IMR-90 (cell line): ENCODE measurements at regions not wholly inside any gene's neighbourhood (a gene's known extent, or its start where the extent isn't known, plus 50 kb on each side); places are given as distances from the start of the nearest gene placed in this dataset.

ENCODE experiments used
- ATAC-seq: fragments of 200-7000 bp; cut with Tn5 transposase; 2 replicates; pipeline ENCODE4 v1.9.1; 2020; ENCODE audit warnings: low read depth, mild to moderate bottlenecking, moderate library complexity
- BruUV-seq: library from RNA; stranded (reverse); fragments of 400-500 nt; replicated peaks from 2 replicates; lab custom pipeline; 2021; lab: Mats Ljungman, UMichigan
- CTCF ChIA-PET: fragments of 300-600 bp; formaldehyde crosslinking; extraction: SDS; loops from one replicate; lab custom pipeline; 2021; ENCODE audit warnings: antibody characterized with exemption; lab: Yijun Ruan, JAX
- POLR2A ChIA-PET: fragments of 300-600 bp; sonication (Branson Sonifier 250); formaldehyde crosslinking; loops from one replicate; lab custom pipeline; 2022; ENCODE audit warnings: antibody characterized with exemption; ENCODE audit not compliant: unreplicated experiment; lab: Charles Lee
- DNase-seq: peaks from one replicate; pipeline ENCODE4 v3.0.0; 2013
- H2AFZ ChIP-seq: replicated peaks from 2 replicates; pipeline ENCODE3; 2013; ENCODE audit warnings: low read length, mild to moderate bottlenecking; ENCODE audit not compliant: poor library complexity
- H2AK5ac ChIP-seq: 2 replicates; pipeline ENCODE4 v1.6.1; 2013; ENCODE audit warnings: low read depth, low read length, inconsistent platforms
- H2AK9ac ChIP-seq: replicated peaks from 2 replicates; pipeline ENCODE3; 2013; ENCODE audit warnings: mild to moderate bottlenecking, low read depth, low read length, moderate library complexity; ENCODE audit not compliant: poor library complexity
- H2BK120ac ChIP-seq: 2 replicates; pipeline ENCODE4 v1.6.1; 2013; ENCODE audit warnings: low read depth, low read length, inconsistent platforms
- H2BK15ac ChIP-seq: 3 replicates; pipeline ENCODE4 v1.6.1; 2013; ENCODE audit warnings: low read depth, low read length, inconsistent platforms
- H2BK20ac ChIP-seq: 2 replicates; pipeline ENCODE4 v1.6.1; 2013; ENCODE audit warnings: low read depth, mild to moderate bottlenecking, inconsistent platforms, low read length, moderate library complexity
- H2BK5ac ChIP-seq: 2 replicates; pipeline ENCODE4 v1.6.1; 2013; ENCODE audit warnings: mild to moderate bottlenecking, low read depth, low read length, inconsistent platforms; ENCODE audit not compliant: poor library complexity, severe bottlenecking
- H3K14ac ChIP-seq: replicated peaks from 2 replicates; pipeline ENCODE4 v1.6.1; 2013; ENCODE audit warnings: low read depth, low read length, inconsistent platforms
- H3K18ac ChIP-seq: 2 replicates; pipeline ENCODE4 v1.6.1; 2013; ENCODE audit warnings: low read depth, low read length, control low read depth
- H3K23ac ChIP-seq: 2 replicates; pipeline ENCODE4 v1.6.1; 2013; ENCODE audit warnings: low read depth, low read length, inconsistent platforms
- H3K27ac ChIP-seq: 2 replicates; pipeline ENCODE4 v1.5.1; 2013; ENCODE audit warnings: mild to moderate bottlenecking, control low read depth, low read length; ENCODE audit not compliant: insufficient read depth
- H3K27me3 ChIP-seq: 2 replicates; pipeline ENCODE4 v1.6.1; 2013; ENCODE audit warnings: low read length; ENCODE audit not compliant: control insufficient read depth, insufficient read depth
- H3K36me3 ChIP-seq: 2 replicates; pipeline ENCODE4 v1.6.1; 2013; ENCODE audit warnings: low read length, mixed read lengths; ENCODE audit not compliant: control insufficient read depth, insufficient read depth
- H3K4ac ChIP-seq: 2 replicates; pipeline ENCODE4 v1.6.1; 2013; ENCODE audit warnings: low read depth, low read length, inconsistent platforms
- H3K4me1 ChIP-seq: 2 replicates; pipeline ENCODE4 v1.6.1; 2013; ENCODE audit warnings: low read length, mixed read lengths; ENCODE audit not compliant: control insufficient read depth, insufficient read depth
- H3K4me2 ChIP-seq: 2 replicates; pipeline ENCODE4 v1.6.1; 2013; ENCODE audit warnings: low read depth, mild to moderate bottlenecking, control low read depth, low read length, moderate library complexity
- H3K4me3 ChIP-seq: 2 replicates; pipeline ENCODE4 v1.5.1; 2013; ENCODE audit warnings: low read depth, mild to moderate bottlenecking, control low read depth, low read length, moderate library complexity; ENCODE audit not compliant: insufficient read depth
- H3K56ac ChIP-seq: 2 replicates; pipeline ENCODE4 v1.6.1; 2013; ENCODE audit warnings: low read length, inconsistent platforms; ENCODE audit not compliant: insufficient read depth; ENCODE audit errors: extremely low read depth
- H3K79me1 ChIP-seq, 2 experiments: 2 replicates each; pipeline ENCODE4 v1.6.1; 2013; ENCODE audit warnings: low read length in 2 of 2, inconsistent platforms in 1 of 2, low read depth in 1 of 2
- H3K9ac ChIP-seq: 2 replicates; pipeline ENCODE4 v1.6.1; 2013; ENCODE audit warnings: low read depth, low read length, control low read depth
- H3K9me1 ChIP-seq: 2 replicates; pipeline ENCODE4 v1.6.1; 2013; ENCODE audit warnings: low read length, inconsistent platforms; ENCODE audit not compliant: insufficient read depth
- H3K9me3 ChIP-seq: 2 replicates; pipeline ENCODE4 v1.6.1; 2013; ENCODE audit warnings: low read length; ENCODE audit not compliant: control insufficient read depth, insufficient read depth
- H4K20me1 ChIP-seq: 2 replicates; pipeline ENCODE4 v1.6.1; 2013; ENCODE audit warnings: low read length, inconsistent platforms; ENCODE audit not compliant: insufficient read depth
- H4K5ac ChIP-seq: 2 replicates; pipeline ENCODE4 v1.6.1; 2013; ENCODE audit warnings: mild to moderate bottlenecking, low read depth, low read length, control low read depth
- H4K8ac ChIP-seq, 2 experiments: 2 replicates each; pipeline ENCODE4 v1.6.1; 2013; ENCODE audit warnings: low read depth in 2 of 2, low read length in 2 of 2, control low read depth in 1 of 2, inconsistent platforms in 1 of 2
- H4K91ac ChIP-seq: 2 replicates; pipeline ENCODE4 v1.6.1; 2013; ENCODE audit warnings: low read depth, low read length, inconsistent platforms; ENCODE audit not compliant: insufficient read depth
- CHD1 ChIP-seq: IDR thresholded peaks from 2 replicates; pipeline ENCODE4 v1.6.1; 2012; ENCODE audit warnings: low read depth, low read length, improper control_type of control experiment
- FOS ChIP-seq: fragments of 150-350 bp; IDR thresholded peaks from 2 replicates; pipeline ENCODE4 v1.6.1; 2016; ENCODE audit warnings: low read depth, low read length
- RAD21 ChIP-seq: IDR thresholded peaks from 2 replicates; pipeline ENCODE4 v1.6.1; 2012; ENCODE audit warnings: low read length, improper control_type of control experiment
- WGBS, 2 experiments: methylation state at CpG; one replicate each; pipeline versions ENCODE4 v1.1.5 to v1.1.7; 2013; ENCODE audit warnings: missing lambda C conversion rate in 2 of 2; ENCODE audit not compliant: insufficient read length in 1 of 2; ENCODE audit errors: extremely low coverage in 2 of 2; 5-methylcytosine and 5-hydroxymethylcytosine counted together
- dilution Hi-C: fragments of 300-500 bp; cut with HindIII; formaldehyde crosslinking; loops from one replicate; pipeline ENCODE4 v1.14.3; 2018; ENCODE audit warnings: low sequenced_read_pairs; ENCODE audit not compliant: unreplicated experiment
- in situ Hi-C: fragments of 300-500 bp; cut with MboI; formaldehyde crosslinking; loops from 3 replicates; pipeline ENCODE4 v1.14.3; 2019; ENCODE audit warnings: low sequenced_read_pairs, inconsistent platforms, mixed read lengths
- intact Hi-C: fragments of 100-400 bp; cut with micrococcal nuclease; formaldehyde crosslinking; loops from 2 replicates; pipeline ENCODE4 v1.10.0; 2022
- TF ChIP-seq, protein P1 (sequence below): fragments of 150-350 bp; IDR thresholded peaks from 2 replicates; pipeline ENCODE4 v1.6.1; 2016; ENCODE audit warnings: low read depth, mild to moderate bottlenecking, low read length, moderate library complexity, borderline replicate concordance

DNA sequence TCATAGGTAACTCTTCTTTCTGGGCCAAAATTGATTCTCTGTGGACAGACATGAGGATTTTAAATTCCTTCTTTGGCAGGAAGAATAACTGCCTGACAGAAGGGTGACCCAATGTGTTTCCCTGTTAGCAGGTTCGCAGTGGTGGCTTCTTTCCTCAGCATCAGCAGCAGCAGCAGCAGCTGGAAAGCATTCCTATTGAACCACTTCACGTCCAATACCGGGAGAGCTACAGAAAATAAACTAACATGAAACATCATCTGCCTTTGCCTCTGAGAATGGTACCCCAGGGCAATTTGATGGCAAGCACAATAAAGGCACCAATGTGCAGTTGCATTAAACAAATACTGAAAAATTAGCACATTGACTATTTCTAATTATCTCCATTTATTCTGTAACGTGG, 214.5 kb downstream of the TMEM167A start:
- no peaks in the 10 kb centered on the region for H3K36me3 ChIP-seq
- H3K23ac ChIP-seq: no peak overlapping the region
- TF ChIP-seq, protein P1, sequence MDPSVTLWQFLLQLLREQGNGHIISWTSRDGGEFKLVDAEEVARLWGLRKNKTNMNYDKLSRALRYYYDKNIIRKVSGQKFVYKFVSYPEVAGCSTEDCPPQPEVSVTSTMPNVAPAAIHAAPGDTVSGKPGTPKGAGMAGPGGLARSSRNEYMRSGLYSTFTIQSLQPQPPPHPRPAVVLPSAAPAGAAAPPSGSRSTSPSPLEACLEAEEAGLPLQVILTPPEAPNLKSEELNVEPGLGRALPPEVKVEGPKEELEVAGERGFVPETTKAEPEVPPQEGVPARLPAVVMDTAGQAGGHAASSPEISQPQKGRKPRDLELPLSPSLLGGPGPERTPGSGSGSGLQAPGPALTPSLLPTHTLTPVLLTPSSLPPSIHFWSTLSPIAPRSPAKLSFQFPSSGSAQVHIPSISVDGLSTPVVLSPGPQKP: no peak
- TF ChIP-seq FOS (no peak), RAD21 (no peak), CHD1 (no peak)
- ChIA-PET POLR2A (no interaction called here), CTCF (no interaction called here)
- no peak overlapping the region for H4K91ac ChIP-seq
- intact Hi-C loops (loop anchor here (2.0 kb wide), 1 partner anchor 504 kb away; no protein-coding TSS in a partner anchor), dilution Hi-C loops (no loop called here), in situ Hi-C loops (no loop called here)
- H4K20me1 ChIP-seq: no peaks in the 10 kb centered on the region
- no peak overlapping the region for H2AK9ac ChIP-seq
- no CpG with 5 or more reads among the region's 4 CpGs for WGBS, 2 experiments
- no peaks in the 10 kb centered on the region for H3K9me1 ChIP-seq
- no peak for DNase-seq
- no peak overlapping the region for H2BK15ac ChIP-seq
- no peak for ATAC-seq
- no peak overlapping the region for H2BK5ac ChIP-seq
- no peak overlapping the region for H2AK5ac ChIP-seq
- no peak overlapping the region for H3K9ac ChIP-seq
- no peak overlapping the region for H3K4ac ChIP-seq
- no peak overlapping the region for H2BK20ac ChIP-seq
- H3K27ac ChIP-seq: no peak overlapping the region
- H4K5ac ChIP-seq: no peak overlapping the region
- H3K18ac ChIP-seq: no peak overlapping the region
- H3K56ac ChIP-seq: no peak overlapping the region
- no peaks in the 10 kb centered on the region for H3K79me1 ChIP-seq
- H3K4me1 ChIP-seq: no peaks in the 10 kb centered on the region
- no peak overlapping the region for H3K4me3 ChIP-seq
- H3K4me2 ChIP-seq: no peak overlapping the region
- H4K8ac ChIP-seq: no peak overlapping the region
- H3K14ac ChIP-seq: no peak overlapping the region
- H3K9me3 ChIP-seq: no peaks in the 10 kb centered on the region
- BruUV-seq: no TSS peak
- no peak overlapping the region for H2AFZ ChIP-seq
- no peak overlapping the region for H2BK120ac ChIP-seq
- H3K27me3 ChIP-seq: peaks cover 3% of the 10 kb centered on the region
